SW480 (cell line): ENCODE measurements at regions not wholly inside any gene's neighbourhood (a gene's known extent, or its start where the extent isn't known, plus 50 kb on each side); places are given as distances from the start of the nearest gene placed in this dataset.

ENCODE experiments used
- DNase-seq: peaks from one replicate; pipeline ENCODE4 v3.0.0-alpha.2; 2016; ENCODE audit warnings: low spot score

DNA sequence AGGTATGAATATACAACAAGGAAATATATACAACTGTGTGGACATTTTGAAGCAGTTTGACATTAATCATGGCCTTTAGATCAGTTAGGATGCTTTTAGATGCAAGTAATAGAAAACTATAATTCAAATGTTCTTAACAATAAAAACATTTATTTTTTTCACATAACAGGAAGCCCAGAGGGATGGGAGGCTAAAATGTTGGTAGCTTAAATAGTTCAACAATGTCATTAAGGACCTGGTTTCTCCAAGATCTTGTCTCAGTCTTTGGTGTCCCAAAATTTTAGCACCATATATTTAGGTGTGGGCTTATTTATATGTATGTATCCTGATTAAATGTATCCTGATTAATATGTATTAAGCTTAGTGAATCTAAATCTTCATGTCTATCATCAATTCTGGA is 292.4 kb downstream of the NUAK1 start:
- no peak for DNase-seq

DNA sequence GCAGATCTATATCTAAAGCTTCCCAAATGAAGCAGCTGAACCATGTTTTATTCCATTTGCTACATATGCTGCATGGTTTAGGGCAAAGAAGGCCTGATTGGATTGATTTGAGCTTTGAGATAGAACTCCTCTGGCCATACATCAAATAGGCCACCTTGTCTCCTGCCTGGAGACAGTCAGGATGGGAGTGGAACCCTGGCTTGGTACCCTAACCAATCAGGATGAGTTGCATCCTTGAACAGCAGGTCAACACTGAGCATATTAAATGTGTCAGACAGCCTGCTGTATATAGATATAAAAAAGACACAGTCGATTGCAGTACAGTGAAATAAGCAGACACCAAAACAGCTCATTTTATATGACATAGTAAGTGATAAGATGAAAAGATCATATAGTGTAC is 291.7 kb downstream of the NUAK1 start:
- DNase-seq, result no peak

DNA sequence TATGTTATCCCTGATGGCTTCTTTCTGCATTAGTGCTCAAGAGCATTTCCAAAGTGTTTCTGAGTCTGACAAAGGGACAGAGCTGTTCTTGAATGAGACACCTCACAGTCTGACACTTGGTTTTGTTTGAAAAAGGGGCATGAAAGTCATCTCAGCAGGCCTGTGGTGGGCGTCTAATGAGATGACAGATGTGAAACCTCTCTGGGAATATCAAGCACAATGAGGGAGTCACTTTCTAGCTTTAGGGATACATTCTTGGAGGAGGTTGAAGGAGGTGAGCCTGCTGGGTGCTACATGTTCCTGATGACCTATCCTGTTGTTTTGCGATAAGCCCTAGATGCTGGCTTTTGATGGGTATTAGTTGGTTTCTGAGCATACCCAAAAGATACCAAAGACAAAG is 290.5 kb downstream of the NUAK1 start:
- no peak for DNase-seq

DNA sequence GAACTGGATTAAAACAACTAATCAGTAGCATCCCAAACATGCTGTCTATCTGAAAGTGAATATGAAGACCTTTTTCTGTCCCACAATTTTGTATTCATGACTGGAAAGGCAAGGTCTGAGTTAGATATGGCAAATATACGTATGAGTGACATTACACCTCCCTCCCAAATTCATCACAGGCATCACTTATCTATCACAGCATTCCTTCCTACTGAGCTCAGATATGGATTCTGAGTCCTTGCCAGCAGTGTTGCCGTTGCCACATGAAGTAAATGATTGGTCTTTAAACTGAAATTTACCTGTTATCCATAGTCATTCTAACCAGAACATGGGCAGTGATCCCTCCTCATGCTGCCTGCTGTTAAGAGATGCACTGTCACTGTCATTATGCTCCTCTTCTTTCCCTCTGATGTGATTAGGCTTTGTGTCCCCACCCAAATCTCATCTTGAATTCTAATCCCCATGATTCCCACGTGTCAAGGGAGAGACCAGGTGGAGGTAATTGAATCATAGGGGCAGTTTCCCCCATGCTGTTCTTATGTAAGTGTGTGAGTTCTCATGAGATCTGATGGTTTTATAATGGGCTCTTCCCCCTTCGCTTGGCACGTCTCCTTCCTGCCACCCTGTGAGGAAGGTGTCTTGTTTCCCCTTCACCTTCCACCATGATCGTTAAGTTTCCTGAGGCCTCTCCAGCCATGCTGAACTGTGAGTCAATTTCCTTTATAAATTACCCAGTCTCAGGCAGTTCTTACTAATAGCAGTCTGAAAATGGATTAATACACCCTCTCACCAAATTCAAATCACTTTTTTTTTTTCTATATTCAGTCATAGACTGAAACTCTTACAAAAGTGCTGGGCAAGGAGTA is 288.4 kb downstream of the NUAK1 start:
- no peak for DNase-seq

DNA sequence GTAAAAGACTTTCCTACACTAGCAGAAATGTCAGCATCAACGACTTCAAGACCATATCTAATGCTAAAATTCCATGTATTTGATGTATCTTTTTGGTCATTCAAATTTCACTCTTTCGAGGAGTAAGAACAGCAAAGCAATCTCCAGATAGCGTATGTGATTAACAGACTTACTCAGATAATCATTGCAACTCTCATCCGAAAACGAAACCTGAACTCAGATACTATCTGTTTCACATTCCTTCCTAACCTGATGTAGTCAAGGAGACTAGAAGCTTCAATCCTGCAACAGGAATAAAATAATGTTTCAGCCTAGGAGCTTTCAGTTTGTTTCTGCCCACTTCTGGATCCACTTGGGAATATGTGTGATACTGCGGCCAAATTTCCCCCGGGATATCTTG is 286.3 kb downstream of the NUAK1 start:
- no peak for DNase-seq

DNA sequence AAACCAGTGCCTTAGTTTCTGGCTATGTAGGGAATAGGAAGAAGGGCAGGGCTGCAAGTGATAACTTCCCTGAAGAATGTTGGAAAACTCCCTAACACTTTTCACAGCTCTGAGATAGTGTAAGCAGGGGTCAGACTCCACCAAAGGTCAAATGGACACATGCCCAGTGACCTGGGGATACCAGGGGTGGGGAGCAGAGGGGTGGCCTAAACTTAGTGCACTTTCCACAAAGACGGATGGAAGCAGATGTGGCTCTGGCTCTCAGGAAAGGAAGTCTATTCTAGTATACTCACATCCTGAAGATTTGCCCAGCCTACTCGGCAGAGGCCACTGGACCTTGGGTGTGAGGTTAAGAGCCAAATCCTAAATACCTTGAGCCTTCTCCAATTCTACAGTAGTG is 285.8 kb downstream of the NUAK1 start:
- no peak for DNase-seq

DNA sequence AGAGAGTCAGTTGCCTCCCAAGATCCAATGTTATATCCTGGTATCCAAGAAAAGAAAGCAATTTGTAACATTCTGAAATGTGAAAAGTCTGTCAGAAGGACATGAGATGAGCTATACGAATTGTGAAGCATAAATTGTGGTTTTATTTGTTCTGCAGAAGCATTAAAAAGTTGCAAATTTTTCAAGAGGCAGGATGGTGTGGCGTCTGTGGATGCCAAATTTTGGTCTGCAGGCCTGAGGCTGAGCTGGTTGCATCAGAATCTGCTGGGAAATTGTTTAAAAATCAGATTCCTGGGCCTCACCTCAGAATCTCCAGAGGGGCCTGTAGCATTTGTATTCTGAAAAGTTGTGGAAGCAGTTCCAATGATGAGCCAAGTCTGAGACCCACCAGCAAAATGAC is 284.7 kb downstream of the NUAK1 start:
- no peak for DNase-seq

DNA sequence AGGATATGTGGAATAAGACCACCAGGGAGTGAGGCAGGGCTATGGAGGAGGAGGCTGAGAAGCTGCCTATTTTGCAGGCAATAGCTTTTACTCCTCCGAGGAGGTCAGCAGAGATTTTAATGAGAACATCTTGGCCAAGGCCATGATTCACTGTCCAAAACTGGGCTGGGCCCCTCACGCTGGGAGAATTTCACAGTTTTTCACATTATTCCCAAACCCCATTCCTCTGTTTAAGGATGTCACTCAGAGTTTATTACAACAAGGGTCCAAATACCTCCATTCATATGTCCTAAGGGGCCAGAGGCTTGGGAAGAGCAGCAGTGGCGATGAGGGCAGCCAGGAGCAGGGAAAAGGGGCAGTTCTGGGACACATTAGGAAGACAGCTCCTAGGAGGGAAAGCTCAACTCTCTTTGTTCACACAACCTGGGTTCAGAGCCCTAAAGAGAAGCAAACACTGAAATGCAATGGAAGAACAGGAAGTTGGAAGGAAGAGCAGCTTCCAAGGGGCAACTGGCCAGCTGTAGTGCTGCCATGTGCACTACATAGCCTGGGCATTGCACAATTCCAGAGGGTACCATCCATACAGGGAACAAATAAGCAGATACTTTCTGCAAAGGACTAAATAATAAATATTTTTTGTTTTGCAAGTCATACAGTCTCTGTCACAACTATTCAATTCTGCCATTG is 283.2 kb downstream of the NUAK1 start:
- no peak for DNase-seq

DNA sequence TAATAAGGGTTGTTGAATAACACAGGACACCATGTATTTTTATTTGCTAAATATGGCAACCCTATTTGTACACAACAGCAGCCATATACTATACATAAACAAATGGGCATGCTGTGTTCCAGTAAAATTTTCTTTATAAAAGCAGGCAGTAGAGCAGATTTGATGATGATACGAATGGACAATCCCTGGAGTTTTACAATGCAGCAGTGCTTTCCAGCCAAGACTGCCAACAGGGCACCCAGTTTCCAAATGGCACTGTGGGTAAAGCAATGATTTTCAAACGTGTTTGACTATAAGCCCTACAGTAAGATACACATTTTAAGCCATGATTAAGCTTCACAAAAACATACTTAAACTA is 282.7 kb downstream of the NUAK1 start:
- no peak for DNase-seq

DNA sequence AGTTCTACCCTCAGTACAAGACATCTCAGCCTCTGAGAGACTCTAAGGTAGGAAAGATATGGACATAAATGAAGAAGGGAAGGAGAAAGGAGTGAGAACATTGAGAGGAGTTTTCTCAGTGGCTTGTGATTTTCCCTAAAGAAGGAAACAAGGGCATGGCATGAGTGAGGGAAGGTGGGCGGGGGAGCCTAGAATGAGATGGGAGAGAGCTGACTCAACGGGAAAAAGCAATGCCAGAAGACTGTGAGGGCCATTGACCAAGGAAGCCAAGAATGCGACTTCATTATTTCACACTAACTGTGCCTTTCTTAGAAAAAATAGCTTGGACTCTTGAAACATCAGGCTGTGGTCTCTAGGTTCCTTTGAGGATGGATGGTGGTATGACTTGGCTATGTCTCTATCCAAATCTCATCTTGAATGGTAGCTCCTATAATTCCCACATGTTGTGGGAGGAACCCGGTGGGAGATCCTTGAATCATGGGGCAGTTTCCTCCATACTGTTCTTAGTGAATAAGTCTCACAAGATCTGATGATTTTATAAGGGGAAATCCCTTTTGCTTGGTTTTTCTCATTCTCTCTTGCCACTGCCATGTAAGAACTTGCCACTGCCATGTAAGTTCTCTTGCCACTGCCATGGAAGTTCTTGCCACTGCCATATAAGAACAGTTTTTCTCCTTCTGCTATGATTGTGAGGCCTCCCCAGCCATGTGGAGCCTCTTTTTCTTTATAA is 279.6 kb downstream of the NUAK1 start:
- no peak for DNase-seq

DNA sequence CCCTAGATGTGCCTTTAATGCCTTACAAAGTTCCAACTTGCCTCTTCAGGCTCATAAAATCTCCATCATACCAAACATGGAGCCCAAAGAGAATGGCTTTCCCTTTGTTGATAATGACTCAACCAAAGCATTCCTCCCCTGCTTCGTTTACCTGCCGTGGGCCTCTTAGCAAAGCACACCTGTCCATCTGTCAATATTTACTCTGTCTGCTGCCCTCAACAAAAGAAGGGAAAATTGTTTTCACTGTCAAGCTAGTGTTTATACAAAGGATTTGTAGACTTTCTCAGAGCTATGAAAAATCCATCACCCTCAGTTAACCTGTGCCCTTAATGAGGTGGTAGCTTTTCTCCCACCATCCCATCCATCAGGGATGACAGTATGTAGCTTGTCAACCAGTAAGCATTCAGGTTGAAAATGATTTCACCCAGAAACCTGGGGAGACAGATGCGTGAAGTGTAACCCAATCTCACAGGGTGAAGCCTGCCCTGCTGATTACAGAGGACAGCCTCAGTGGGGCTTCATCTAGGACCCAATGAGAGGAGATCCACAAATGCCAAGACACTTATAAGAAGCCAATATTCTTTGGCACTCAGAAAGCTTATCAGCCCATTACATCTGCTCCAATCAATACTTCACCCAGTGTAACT is 278.1 kb downstream of the NUAK1 start:
- DNase-seq, result peak; percentile 59

DNA sequence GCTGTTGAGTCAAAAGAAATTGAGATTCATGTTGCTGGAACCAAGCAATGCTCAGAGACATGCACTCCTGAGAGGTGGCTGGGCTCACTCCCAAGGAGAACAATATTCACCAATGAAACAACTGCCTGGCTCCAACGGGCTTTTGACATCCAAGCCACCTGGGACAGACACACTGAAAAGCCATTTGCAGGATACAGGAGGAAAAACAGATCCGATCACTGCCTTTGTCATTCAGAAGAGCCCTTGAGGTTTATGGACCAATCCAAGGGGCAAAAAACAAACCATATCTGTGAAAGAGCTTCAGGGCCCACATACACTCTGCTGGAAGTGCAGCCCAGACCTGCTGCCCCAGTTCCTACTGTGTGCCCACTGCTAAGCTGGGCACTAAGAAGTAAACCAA is 277.5 kb downstream of the NUAK1 start:
- DNase-seq, result no peak

DNA sequence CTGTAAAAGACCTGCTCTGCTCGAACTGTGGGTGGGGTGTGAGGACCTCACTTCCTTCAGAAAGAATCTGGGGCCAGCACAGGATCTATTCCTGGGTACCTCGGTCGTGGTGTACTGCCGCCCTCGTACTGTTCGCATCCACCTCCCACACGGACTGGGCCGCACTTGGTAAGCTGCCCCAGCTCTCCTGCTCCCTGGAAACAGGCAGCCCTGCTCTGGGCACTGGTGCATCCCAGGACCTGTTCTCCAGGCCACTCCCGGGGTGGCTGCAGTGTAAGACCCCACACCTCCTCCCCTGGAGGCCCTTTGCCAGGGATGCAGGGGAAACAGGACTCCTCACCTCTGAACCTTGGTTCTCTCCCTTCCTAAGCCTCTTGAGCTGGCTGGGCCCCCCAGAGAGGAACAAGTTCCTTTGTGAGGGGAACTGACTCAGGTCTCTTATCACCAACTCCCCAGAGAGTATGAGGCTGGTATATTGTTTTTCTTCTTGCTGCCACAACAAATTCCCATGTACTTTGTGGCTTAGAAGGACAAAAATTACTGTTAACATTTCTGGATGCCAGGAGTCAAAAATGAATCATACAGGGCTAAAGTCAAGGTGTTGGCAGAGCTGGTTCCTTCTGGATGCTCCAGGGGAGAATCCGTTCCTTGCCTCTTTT is 276.5 kb downstream of the NUAK1 start:
- no peak for DNase-seq

DNA sequence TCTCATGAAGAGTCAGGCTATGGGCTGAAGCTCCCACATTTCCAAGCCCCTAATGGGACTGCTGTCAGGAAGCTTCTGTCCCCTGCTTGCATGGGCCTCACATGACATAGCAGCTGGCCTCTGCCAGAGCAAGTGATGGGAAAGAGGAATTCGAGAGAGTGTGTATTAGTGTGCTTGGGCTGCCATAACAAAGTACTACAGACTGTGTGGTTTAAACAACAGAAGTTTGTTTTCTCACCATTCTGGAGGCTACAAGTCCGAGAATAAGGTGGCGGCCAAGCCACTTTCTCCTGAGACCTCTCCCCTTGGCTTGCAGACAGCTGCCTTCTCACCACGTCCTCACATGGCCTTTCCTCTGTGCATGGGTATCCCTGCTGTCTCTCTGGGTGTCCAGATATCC is 274.4 kb downstream of the NUAK1 start:
- no peak for DNase-seq

DNA sequence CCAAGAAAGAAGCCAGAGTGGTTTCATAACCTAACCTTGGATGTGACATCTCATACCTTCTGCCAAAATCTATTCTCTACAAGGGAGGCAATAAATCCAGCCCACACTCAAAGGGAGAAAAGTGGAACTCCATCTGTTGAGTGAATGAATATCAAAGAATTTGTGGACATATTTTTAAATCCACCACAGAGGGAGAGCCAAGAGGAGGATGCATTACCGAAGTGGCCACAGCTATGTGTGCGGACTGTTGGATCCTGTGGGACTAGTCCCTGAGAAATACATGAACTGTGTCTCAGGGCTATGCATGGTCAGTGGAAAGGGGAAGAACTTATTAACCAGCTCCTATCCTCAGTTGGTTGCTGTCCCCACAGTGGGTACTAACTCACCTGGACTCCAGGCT is 273.9 kb downstream of the NUAK1 start:
- no peak for DNase-seq

DNA sequence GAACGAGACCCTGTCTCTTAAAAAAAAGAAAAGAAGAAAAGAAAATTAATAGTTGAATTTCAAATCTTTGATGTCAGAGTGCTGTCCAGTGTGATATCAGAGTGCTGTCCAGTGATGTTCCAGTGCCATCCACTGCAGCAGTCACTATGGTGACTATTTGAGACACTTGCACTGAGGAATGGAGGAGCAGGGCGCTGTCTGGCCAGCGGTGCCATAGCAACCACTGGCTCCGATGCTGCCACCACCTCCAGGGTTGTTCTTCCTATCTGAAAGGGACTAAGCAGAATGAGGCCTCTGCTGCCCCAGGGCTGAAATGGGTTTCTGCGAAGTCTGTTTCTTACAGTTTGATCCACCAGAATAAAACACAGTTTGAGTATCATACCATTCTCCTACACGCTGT is 272.9 kb downstream of the NUAK1 start:
- DNase-seq, result no peak

DNA sequence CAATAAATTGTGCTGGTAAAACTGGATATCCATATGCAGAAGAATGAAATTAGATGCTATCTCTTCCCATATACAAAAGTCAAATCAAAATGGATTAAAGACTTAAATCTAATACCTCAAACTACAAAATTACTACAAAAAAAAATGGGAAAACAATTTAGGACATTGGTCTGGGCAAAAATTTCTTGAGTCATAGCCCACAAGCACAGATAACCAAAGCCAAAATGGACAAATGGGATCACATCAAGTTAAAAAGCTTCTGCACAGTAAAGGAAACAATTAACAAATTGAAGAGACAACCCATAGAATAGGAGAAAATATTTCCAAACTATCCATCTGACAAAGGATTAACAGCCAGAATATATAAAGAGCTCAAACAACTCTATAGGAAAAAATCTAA is 264.6 kb downstream of the NUAK1 start:
- no peak for DNase-seq

DNA sequence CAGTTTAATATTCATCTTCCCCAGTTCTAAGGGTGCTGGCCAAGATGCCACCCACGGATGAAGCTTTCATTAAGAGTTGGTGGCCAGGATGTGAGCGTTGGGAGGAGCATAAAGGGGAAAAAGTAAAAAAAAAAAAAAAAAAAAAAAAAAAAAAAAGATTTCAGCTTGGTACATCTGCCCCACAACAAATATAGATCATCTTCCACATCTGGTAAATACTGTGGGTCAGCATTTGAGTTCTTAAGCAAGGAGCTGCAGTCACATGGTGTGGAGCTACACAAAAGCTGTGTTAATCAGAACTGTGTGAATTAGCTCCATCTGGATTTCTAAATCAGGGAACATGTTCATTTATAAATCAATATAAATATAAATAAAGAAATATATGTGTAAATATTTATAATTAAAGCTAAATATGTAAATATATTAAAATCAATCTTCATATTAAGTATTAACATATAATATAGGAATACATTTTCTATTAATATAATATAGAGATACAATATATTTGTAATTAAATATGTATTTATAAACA is 262.3 kb downstream of the NUAK1 start:
- DNase-seq, result no peak

DNA sequence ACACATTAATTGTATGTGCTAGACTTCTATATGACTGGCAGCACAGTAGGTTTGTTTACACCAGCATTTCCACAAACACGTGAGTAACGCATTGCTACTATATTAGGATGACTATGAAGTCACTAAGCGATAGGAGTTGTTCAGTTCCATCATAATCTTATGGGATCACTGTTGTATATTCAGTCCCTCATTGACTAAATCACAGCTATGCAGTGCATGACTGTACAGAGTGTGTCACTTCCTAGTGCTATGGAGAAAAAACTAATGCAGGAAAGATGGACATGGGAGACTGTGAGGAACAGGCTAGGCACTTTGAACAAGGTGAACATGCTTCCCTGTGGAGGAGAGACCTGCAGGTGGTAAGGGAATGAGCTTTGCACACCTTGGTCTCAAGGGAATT is 259.8 kb downstream of the NUAK1 start:
- no peak for DNase-seq

DNA sequence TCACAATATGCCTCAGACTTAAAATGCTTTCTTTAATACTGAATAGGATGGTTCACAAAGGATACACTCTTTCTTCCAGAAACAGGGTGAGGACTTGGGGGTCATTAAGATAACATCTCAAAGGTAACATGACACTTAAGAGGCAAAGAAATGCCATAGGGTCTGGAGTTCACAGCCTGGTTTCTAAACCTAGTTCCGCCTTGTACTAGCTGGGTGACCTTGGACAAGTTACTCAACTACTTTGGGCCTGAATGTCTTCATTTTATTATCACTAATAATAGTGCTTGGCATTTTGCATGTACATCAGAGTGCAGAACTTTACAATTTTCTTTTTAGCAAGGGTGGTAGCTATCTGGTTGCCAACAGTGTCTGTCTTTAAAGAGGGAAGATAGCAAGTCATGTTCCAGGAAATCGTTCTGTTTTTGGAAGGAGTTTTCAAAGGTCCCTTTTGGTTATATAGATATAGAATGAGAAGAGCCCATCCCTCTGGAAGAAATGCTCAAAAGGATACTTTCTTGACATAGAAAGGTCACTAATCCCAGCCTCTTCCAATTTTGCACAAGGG is 257.8 kb downstream of the NUAK1 start:
- no peak for DNase-seq

DNA sequence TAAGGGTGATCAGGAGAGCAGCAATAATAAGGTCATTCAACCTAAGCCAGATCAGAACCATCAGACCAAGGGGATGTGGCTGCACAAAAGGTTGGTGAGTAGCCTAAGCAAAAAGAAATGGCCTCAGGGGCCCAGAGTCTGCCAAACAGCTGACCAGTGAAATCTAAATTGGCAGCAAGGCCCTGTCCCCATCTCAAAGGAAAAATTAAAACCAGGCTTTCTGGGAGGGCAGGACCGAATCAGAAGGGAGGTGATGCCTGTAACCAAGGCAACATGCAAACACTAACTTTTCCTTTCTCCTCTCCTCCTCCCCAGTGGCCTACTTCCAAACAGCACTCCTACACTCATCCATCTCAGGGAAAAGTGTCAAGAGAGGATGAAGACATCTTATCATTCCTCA is 256.4 kb downstream of the NUAK1 start:
- DNase-seq, result no peak

DNA sequence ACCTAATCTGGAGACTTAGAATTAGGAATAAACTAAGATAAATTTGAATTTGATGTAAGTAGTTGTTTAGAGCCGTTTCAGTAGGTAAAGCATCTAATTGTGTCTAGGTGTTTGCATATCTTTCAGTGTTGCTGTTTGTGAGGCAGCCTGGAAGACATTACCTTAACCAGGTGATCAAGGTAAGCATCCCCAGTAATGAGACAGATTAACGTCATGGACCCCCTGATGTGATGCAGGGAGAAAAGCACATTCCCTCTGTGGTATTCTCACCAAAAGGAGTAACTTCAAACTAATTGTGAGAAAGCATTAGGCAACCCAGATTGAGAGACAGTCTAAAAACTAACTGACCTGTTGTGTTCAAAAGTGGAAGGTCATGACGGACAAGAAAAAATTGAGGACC is 251.6 kb downstream of the NUAK1 start:
- DNase-seq, result no peak
